ENCODE measurements at regions not wholly inside any gene's neighbourhood (a gene's known extent, or its start where the extent isn't known, plus 50 kb on each side); places are given as distances from the start of the nearest gene placed in this dataset.

- Histone ChIP-seq H3K18ac (ENCODE audit: insufficient read length, low read depth, low read length) (no peak overlapping the region), H3K23ac (ENCODE audit: insufficient read length, low read depth, low read length) (no peak overlapping the region), H3K4ac (ENCODE audit: low read depth, low read length) (no peak overlapping the region), H3K79me2 (ENCODE audit: insufficient read depth, low read length) (no peaks in the 10 kb centered on the region), H2BK20ac (ENCODE audit: low read depth, low read length, poor library complexity, severe bottlenecking) (no peak overlapping the region), H2AFZ (ENCODE audit: low read length) (no peak overlapping the region), H2BK5ac (ENCODE audit: insufficient read length, low read length) (no peak overlapping the region), H4K20me1 (ENCODE audit: control insufficient read depth, insufficient read depth, insufficient read length) (no peaks in the 10 kb centered on the region), H2BK120ac (ENCODE audit: low read depth, low read length, poor library complexity, severe bottlenecking) (no peak overlapping the region), H3K27me3 (ENCODE audit: insufficient read depth, low read length) (no peaks in the 10 kb centered on the region), H3T11ph (ENCODE audit: low read length) (no peak overlapping the region), H4K8ac (replicated peaks; ENCODE audit: insufficient read length, low read depth, low read length) (no peak overlapping the region), H2AK5ac (ENCODE audit: insufficient read length, low read length) (no peak overlapping the region), H3K9ac (ENCODE audit: extremely low read depth, insufficient read length, low read length) (no peak overlapping the region), H4K91ac (ENCODE audit: insufficient read length, low read depth, low read length) (no peak overlapping the region), H3K14ac (ENCODE audit: insufficient read depth, low read length) (no peak overlapping the region), H2BK15ac (ENCODE audit: low read depth, low read length) (no peak overlapping the region), H3K4me1 (ENCODE audit: insufficient read depth, low read length) (no peaks in the 10 kb centered on the region; the same call in none of the 2 replicates), H2BK12ac (ENCODE audit: insufficient read length, low read depth, low read length) (no peak overlapping the region), H3K4me2 (ENCODE audit: insufficient read depth, insufficient read length, low read length) (no peak overlapping the region), H3K9me3 (ENCODE audit: control insufficient read depth, low read depth, low read length) (no peaks in the 10 kb centered on the region), H4K5ac (ENCODE audit: insufficient read length, low read depth, low read length) (no peak overlapping the region), H3K56ac (ENCODE audit: insufficient read length, low read depth, low read length) (no peak overlapping the region), H3K79me1 (ENCODE audit: insufficient read depth, low read depth, low read length, poor library complexity, severe bottlenecking) (no peaks in the 10 kb centered on the region), H3K27ac (ENCODE audit: insufficient read length, low read depth, low read length) (no peak overlapping the region), H3K23me2 (ENCODE audit: insufficient read length, low read depth, low read length, poor library complexity, severe bottlenecking) (no peaks in the 10 kb centered on the region)
- no peak for TF ChIP-seq CTCF (conservative IDR thresholded peaks at IDR 0.05)
- WGBS (ENCODE audit: extremely low coverage, insufficient read length, low lambda C conversion rate), result no CpG with 5 or more reads among the region's 2 CpGs
- Mint-ChIP-seq H3K4me1 (peaks cover 31 to 40% of the 10 kb centered on the region in 2 experiments), H3K27ac (no peak overlapping the region), H3K9me3 (no peaks in the 10 kb centered on the region), H3K27me3 (ENCODE audit: low read depth) (no peaks in the 10 kb centered on the region), H3K4me3 (no peak overlapping the region), H3K36me3 (ENCODE audit: insufficient read depth in 1 of 3, low read depth in 3 of 3) (no peaks in the 10 kb centered on the region)
- no peak for DNase-seq
Measured at GRCh38 chr7:88363869-88364268, 57.2 kb upstream of the STEAP4 start.
